ENCODE measurements at regions not wholly inside any gene's neighbourhood (a gene's known extent, or its start where the extent isn't known, plus 50 kb on each side); places are given as distances from the start of the nearest gene placed in this dataset.

- Histone ChIP-seq H3K4me1 (ENCODE audit: control insufficient read depth in 5 of 5, insufficient read depth in 5 of 5, low read length in 5 of 5) (no peaks in the 10 kb centered on the region), H3K36me3 (ENCODE audit: control insufficient read depth in 4 of 4, insufficient read depth in 4 of 4, low read length in 4 of 4) (no peaks in the 10 kb centered on the region), H3K9me3 (ENCODE audit: control insufficient read depth in 4 of 4, insufficient read depth in 3 of 4, low read length in 3 of 4) (no peaks in the 10 kb centered on the region), H3K27me3 (ENCODE audit: control insufficient read depth in 3 of 3, insufficient read depth in 3 of 3, low read length in 2 of 3) (no peaks in the 10 kb centered on the region), H3K27ac (ENCODE audit: low read depth in 1 of 2, low read length in 1 of 2) (no peak overlapping the region), H3K9ac (ENCODE audit: insufficient read depth in 1 of 2, low read length in 2 of 2) (no peak overlapping the region), H3K4me3 (no peak overlapping the region)
- DNase-seq (no peak), ATAC-seq (ENCODE audit: insufficient read depth, low FRiP score) (no peak)
- 92 to 95% methylated on average over 1 of the region's 1 CpG for WGBS, 2 donors
- no peak for TF ChIP-seq CTCF (IDR thresholded peaks at IDR 0.05; ENCODE audit: control extremely low read depth, extremely low read depth)
These were observed 264.8 kb downstream of the KIF20B start for GRCh38 chr10:89966211-89966610.

- H3K9me3 ChIP-seq (ENCODE audit: control insufficient read depth in 4 of 4, insufficient read depth in 3 of 4, low read length in 3 of 4) = no peaks in the 10 kb centered on the region
- 58 to 78% methylated on average over 2 of the region's 2 CpGs for WGBS, 2 donors
- peak in 1 of 3 donors; percentile 10 for DNase-seq
- H3K9ac ChIP-seq (ENCODE audit: insufficient read depth in 1 of 2, low read length in 2 of 2) = no peak overlapping the region
- no peak for TF ChIP-seq CTCF (IDR thresholded peaks at IDR 0.05; ENCODE audit: control extremely low read depth, extremely low read depth)
- H3K4me1 ChIP-seq (ENCODE audit: control insufficient read depth in 5 of 5, insufficient read depth in 5 of 5, low read length in 5 of 5) = peaks cover 0 to 10% (median 0%) of the 10 kb centered on the region in 5 donors
- H3K4me3 ChIP-seq = no peak overlapping the region
- H3K36me3 ChIP-seq (ENCODE audit: control insufficient read depth in 4 of 4, insufficient read depth in 4 of 4, low read length in 4 of 4) = no peaks in the 10 kb centered on the region
- H3K27me3 ChIP-seq (ENCODE audit: control insufficient read depth in 3 of 3, insufficient read depth in 3 of 3, low read length in 2 of 3) = no peaks in the 10 kb centered on the region
- H3K27ac ChIP-seq (ENCODE audit: low read depth in 1 of 2, low read length in 1 of 2) = no peak overlapping the region
- ATAC-seq (ENCODE audit: insufficient read depth, low FRiP score) = no peak
These were observed 271.9 kb downstream of the KIF20B start for GRCh38 chr10:89973326-89973725.

GRCh38 chr10:89975071-89975470 lies 273.7 kb downstream of the KIF20B start:
- Histone ChIP-seq H3K27ac (ENCODE audit: low read depth in 1 of 2, low read length in 1 of 2) (no peak overlapping the region), H3K9ac (ENCODE audit: insufficient read depth in 1 of 2, low read length in 2 of 2) (no peak overlapping the region), H3K27me3 (ENCODE audit: control insufficient read depth in 3 of 3, insufficient read depth in 3 of 3, low read length in 2 of 3) (no peaks in the 10 kb centered on the region), H3K9me3 (ENCODE audit: control insufficient read depth in 4 of 4, insufficient read depth in 3 of 4, low read length in 3 of 4) (peaks cover 0 to 2% (median 0%) of the 10 kb centered on the region in 4 donors), H3K4me1 (ENCODE audit: control insufficient read depth in 5 of 5, insufficient read depth in 5 of 5, low read length in 5 of 5) (peaks cover 0 to 10% (median 0%) of the 10 kb centered on the region in 5 donors), H3K36me3 (ENCODE audit: control insufficient read depth in 4 of 4, insufficient read depth in 4 of 4, low read length in 4 of 4) (no peaks in the 10 kb centered on the region), H3K4me3 (no peak overlapping the region)
- ATAC-seq (ENCODE audit: insufficient read depth, low FRiP score) (no peak), DNase-seq (no peak)
- 44 to 71% methylated on average over 2 of the region's 2 CpGs for whole genome bisulfite sequencing, 2 donors
- no peak for TF ChIP-seq CTCF (IDR thresholded peaks at IDR 0.05; ENCODE audit: control extremely low read depth, extremely low read depth)

- Histone ChIP-seq H3K36me3 (ENCODE audit: control insufficient read depth in 4 of 4, insufficient read depth in 4 of 4, low read length in 4 of 4) (no peaks in the 10 kb centered on the region), H3K9ac (ENCODE audit: insufficient read depth in 1 of 2, low read length in 2 of 2) (no peak overlapping the region), H3K27me3 (ENCODE audit: control insufficient read depth in 3 of 3, insufficient read depth in 3 of 3, low read length in 2 of 3) (no peaks in the 10 kb centered on the region), H3K4me1 (ENCODE audit: control insufficient read depth in 5 of 5, insufficient read depth in 5 of 5, low read length in 5 of 5) (peaks cover 0 to 10% (median 0%) of the 10 kb centered on the region in 5 donors), H3K27ac (ENCODE audit: low read depth in 1 of 2, low read length in 1 of 2) (no peak overlapping the region), H3K9me3 (ENCODE audit: control insufficient read depth in 4 of 4, insufficient read depth in 3 of 4, low read length in 3 of 4) (peaks cover 0 to 2% (median 0%) of the 10 kb centered on the region in 4 donors), H3K4me3 (no peak overlapping the region)
- no peak for DNase-seq
- ATAC-seq (ENCODE audit: insufficient read depth, low FRiP score) = no peak
- 80 to 81% methylated on average over 2 of the region's 2 CpGs for WGBS, 2 donors
- TF ChIP-seq CTCF (IDR thresholded peaks at IDR 0.05; ENCODE audit: control extremely low read depth, extremely low read depth) = no peak
These were observed 274.4 kb downstream of the KIF20B start for GRCh38 chr10:89975771-89976170.
